ENCODE measurements at regions not wholly inside any gene's neighbourhood (a gene's known extent, or its start where the extent isn't known, plus 50 kb on each side); places are given as distances from the start of the nearest gene placed in this dataset.

DNA sequence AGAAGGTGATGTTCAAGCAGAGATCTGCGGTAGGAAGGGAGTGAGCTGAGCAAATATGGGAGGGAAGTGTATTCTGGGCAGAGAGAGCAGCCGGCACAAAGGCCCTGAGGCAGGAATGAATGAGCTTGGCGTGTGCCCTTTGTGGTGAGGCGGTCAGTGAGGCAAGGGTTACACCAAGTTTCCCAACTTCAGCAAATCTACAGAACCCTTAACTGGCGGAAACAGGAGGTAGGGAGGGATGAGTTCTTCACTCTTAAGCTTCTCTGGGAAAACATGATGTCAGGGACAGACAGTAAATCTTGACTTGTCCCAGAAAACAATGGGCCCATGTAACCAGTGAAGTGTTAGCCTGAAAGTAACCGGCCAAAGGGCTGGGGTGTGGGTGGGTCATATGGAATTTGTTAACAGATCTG lies 97.1 kb upstream of the PTPN1 start:
- TF ChIP-seq EZH2 (IDR thresholded peaks at IDR 0.05; ENCODE audit: borderline replicate concordance, low read length), result no peak
- TF ChIP-seq, protein P1, sequence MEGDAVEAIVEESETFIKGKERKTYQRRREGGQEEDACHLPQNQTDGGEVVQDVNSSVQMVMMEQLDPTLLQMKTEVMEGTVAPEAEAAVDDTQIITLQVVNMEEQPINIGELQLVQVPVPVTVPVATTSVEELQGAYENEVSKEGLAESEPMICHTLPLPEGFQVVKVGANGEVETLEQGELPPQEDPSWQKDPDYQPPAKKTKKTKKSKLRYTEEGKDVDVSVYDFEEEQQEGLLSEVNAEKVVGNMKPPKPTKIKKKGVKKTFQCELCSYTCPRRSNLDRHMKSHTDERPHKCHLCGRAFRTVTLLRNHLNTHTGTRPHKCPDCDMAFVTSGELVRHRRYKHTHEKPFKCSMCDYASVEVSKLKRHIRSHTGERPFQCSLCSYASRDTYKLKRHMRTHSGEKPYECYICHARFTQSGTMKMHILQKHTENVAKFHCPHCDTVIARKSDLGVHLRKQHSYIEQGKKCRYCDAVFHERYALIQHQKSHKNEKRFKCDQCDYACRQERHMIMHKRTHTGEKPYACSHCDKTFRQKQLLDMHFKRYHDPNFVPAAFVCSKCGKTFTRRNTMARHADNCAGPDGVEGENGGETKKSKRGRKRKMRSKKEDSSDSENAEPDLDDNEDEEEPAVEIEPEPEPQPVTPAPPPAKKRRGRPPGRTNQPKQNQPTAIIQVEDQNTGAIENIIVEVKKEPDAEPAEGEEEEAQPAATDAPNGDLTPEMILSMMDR (IDR thresholded peaks at IDR 0.05; ENCODE audit: low read length), result no peak
